GM21515 (cell line): ENCODE measurements at regions not wholly inside any gene's neighbourhood (a gene's known extent, or its start where the extent isn't known, plus 50 kb on each side); places are given as distances from the start of the nearest gene placed in this dataset.

Experiments
- ATAC-seq: cut with Tn5 transposase; IDR thresholded peaks from one replicate; pipeline ENCODE4 v1.9.1; 2021; ENCODE audit not compliant: unreplicated experiment

- ATAC-seq: no peak
Measured at GRCh38 chr15:69955240-69955894, 142.3 kb downstream of the TLE3 start.

GRCh38 chr15:69956417-69956816 lies 141.3 kb downstream of the TLE3 start:
- no peak for ATAC-seq

- ATAC-seq: no peak
Measured at GRCh38 chr15:69957175-69957574, 140.5 kb downstream of the TLE3 start.

- no peak for ATAC-seq
Measured at GRCh38 chr15:69958496-69959084, 139.1 kb downstream of the TLE3 start.

- no peak for ATAC-seq
Measured at GRCh38 chr15:69962561-69962960, 135.2 kb downstream of the TLE3 start.

- no peak for ATAC-seq
Measured at GRCh38 chr15:69963385-69963784, 134.3 kb downstream of the TLE3 start.

GRCh38 chr15:69971771-69972170 lies 125.9 kb downstream of the TLE3 start:
- no peak for ATAC-seq

GRCh38 chr15:69972436-69972835 lies 125.3 kb downstream of the TLE3 start:
- no peak for ATAC-seq

GRCh38 chr15:69973102-69973714 lies 124.5 kb downstream of the TLE3 start:
- ATAC-seq: no peak

- no peak for ATAC-seq
Measured at GRCh38 chr15:69973880-69974279, 123.8 kb downstream of the TLE3 start.

- no peak for ATAC-seq
Measured at GRCh38 chr15:69974321-69974720, 123.4 kb downstream of the TLE3 start.

- ATAC-seq: no peak
Measured at GRCh38 chr15:69976366-69976994, 121.2 kb downstream of the TLE3 start.

GRCh38 chr15:69978603-69979002 lies 119.1 kb downstream of the TLE3 start:
- no peak for ATAC-seq

GRCh38 chr15:69979262-69979661 lies 118.5 kb downstream of the TLE3 start:
- peak; percentile 49 for ATAC-seq

- ATAC-seq: peak; percentile 80
Measured at GRCh38 chr15:69979783-69980182, 117.9 kb downstream of the TLE3 start.

- ATAC-seq: peak; percentile 15
Measured at GRCh38 chr15:69980341-69981059, 117.2 kb downstream of the TLE3 start.

- ATAC-seq: no peak
Measured at GRCh38 chr15:69982037-69982436, 115.7 kb downstream of the TLE3 start.

- ATAC-seq: no peak
Measured at GRCh38 chr15:69983696-69984265, 113.9 kb downstream of the TLE3 start.

- ATAC-seq: no peak
Measured at GRCh38 chr15:69987492-69988489, 109.9 kb downstream of the TLE3 start.
